Trophoblast cell (in vitro differentiated cells and primary cell): ENCODE measurements at regions not wholly inside any gene's neighbourhood (a gene's known extent, or its start where the extent isn't known, plus 50 kb on each side); places are given as distances from the start of the nearest gene placed in this dataset.

Source experiments
- DNase-seq, 2 donors: peaks; one replicate each; pipeline ENCODE4 v3.0.0-alpha.2; 2016
- H2AFZ ChIP-seq: 2 replicates; pipeline ENCODE4 v1.6.1; 2013; ENCODE audit warnings: low read length, moderate library complexity, mild to moderate bottlenecking; ENCODE audit not compliant: insufficient read depth, poor library complexity
- H2AK5ac ChIP-seq: 2 replicates; pipeline ENCODE4 v1.6.1; 2013; ENCODE audit warnings: mild to moderate bottlenecking, low read length
- H2BK120ac ChIP-seq: 2 replicates; pipeline ENCODE4 v1.6.1; 2013; ENCODE audit warnings: low read length, mild to moderate bottlenecking, moderate library complexity; ENCODE audit not compliant: insufficient read depth, poor library complexity
- H2BK12ac ChIP-seq: 2 replicates; pipeline ENCODE4 v1.6.1; 2013; ENCODE audit warnings: mild to moderate bottlenecking, low read length, moderate library complexity
- H2BK5ac ChIP-seq: 2 replicates; pipeline ENCODE4 v1.6.1; 2013; ENCODE audit warnings: low read length, low read depth, moderate library complexity, mild to moderate bottlenecking; ENCODE audit not compliant: poor library complexity
- H3K14ac ChIP-seq: 2 replicates; pipeline ENCODE4 v1.6.1; 2013; ENCODE audit warnings: mild to moderate bottlenecking, low read length
- H3K18ac ChIP-seq: 2 replicates; pipeline ENCODE4 v1.6.1; 2013; ENCODE audit warnings: mild to moderate bottlenecking, low read length
- H3K23ac ChIP-seq: 2 replicates; pipeline ENCODE4 v1.6.1; 2013; ENCODE audit warnings: low read length
- H3K27ac ChIP-seq: 2 replicates; pipeline ENCODE4 v1.5.1; 2013; ENCODE audit warnings: low read depth, mild to moderate bottlenecking, inconsistent platforms, low read length, moderate library complexity
- H3K27me3 ChIP-seq: 2 replicates; pipeline ENCODE4 v1.6.1; 2013; ENCODE audit warnings: inconsistent platforms, mild to moderate bottlenecking, low read length, moderate library complexity; ENCODE audit not compliant: insufficient read depth
- H3K36me3 ChIP-seq, 2 experiments: 1 replicate in 1 of 2; 2 replicates in 1 of 2; pipeline ENCODE4 v1.6.1; 2013; ENCODE audit warnings: low read length in 2 of 2, mild to moderate bottlenecking in 2 of 2, moderate library complexity in 1 of 2; ENCODE audit not compliant: insufficient read depth in 2 of 2, control insufficient read depth in 1 of 2
- H3K4ac ChIP-seq: 2 replicates; pipeline ENCODE4 v1.6.1; 2013; ENCODE audit warnings: low read depth, mild to moderate bottlenecking, low read length, moderate library complexity
- H3K4me1 ChIP-seq, 2 experiments: 1 replicate in 1 of 2; 2 replicates in 1 of 2; pipeline ENCODE4 v1.6.1; 2013; ENCODE audit warnings: low read length in 2 of 2, mild to moderate bottlenecking in 2 of 2, moderate library complexity in 1 of 2; ENCODE audit not compliant: insufficient read depth in 2 of 2, control insufficient read depth in 1 of 2
- H3K4me2 ChIP-seq: 2 replicates; pipeline ENCODE4 v1.6.1; 2013; ENCODE audit warnings: inconsistent platforms, mild to moderate bottlenecking, low read length, moderate library complexity
- H3K4me3 ChIP-seq: 2 replicates; pipeline ENCODE4 v1.5.1; 2013; ENCODE audit warnings: mild to moderate bottlenecking, low read depth, low read length, inconsistent platforms
- H3K79me1 ChIP-seq: one replicate; pipeline ENCODE4 v1.6.1; 2013; ENCODE audit warnings: low read length
- H3K79me2 ChIP-seq: 2 replicates; pipeline ENCODE4 v1.6.1; 2013; ENCODE audit warnings: low read length, mild to moderate bottlenecking; ENCODE audit not compliant: control insufficient read depth, insufficient read depth, poor library complexity
- H3K9ac ChIP-seq: 2 replicates; pipeline ENCODE4 v1.6.1; 2013; ENCODE audit warnings: mild to moderate bottlenecking, low read length
- H3K9me3 ChIP-seq: 2 replicates; pipeline ENCODE4 v1.6.1; 2013; ENCODE audit warnings: low read depth, mild to moderate bottlenecking, control low read depth, inconsistent platforms, low read length; ENCODE audit not compliant: insufficient read depth
- H4K12ac ChIP-seq: 2 replicates; pipeline ENCODE4 v1.6.1; 2013; ENCODE audit warnings: low read depth, mild to moderate bottlenecking, low read length, moderate library complexity
- H4K8ac ChIP-seq: 2 replicates; pipeline ENCODE4 v1.6.1; 2013; ENCODE audit warnings: low read depth, mild to moderate bottlenecking, low read length, moderate library complexity
- H4K91ac ChIP-seq: one replicate; pipeline ENCODE4 v1.6.1; 2013; ENCODE audit warnings: low read depth, mild to moderate bottlenecking, low read length, moderate library complexity
- WGBS: extraction: QIAGEN DNeasy Blood & Tissue Kit; methylation state at CpG from one replicate; pipeline ENCODE4 v1.1.7; 2013; ENCODE audit warnings: missing lambda C conversion rate; ENCODE audit not compliant: insufficient read length, insufficient coverage; ENCODE audit errors: extremely low coverage; 5-methylcytosine and 5-hydroxymethylcytosine counted together

DNA sequence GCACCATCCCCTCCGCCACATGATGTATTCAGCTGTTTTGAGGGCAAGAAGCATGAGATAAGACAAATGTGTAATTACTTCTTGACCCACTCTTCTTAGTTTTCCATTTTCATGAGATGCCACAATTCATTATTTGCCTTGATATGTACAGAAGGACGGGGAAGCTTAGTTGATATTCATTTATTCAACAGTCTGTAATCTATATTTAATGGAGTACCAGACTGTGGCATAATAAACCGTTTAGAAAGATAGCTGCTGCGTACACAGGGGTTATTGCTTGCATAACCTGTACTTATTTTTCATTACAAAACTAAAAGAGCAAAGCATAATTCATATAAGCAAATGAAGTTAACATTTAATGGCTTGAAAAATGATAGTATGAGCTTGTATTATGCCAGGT lies 466.4 kb upstream of the GYPC start:
- Histone ChIP-seq H3K79me1 (peaks cover 1% of the 10 kb centered on the region), H2BK5ac (no peak overlapping the region), H3K4ac (no peak overlapping the region), H2AK5ac (no peak overlapping the region), H4K91ac (no peak overlapping the region), H3K23ac (no peak overlapping the region), H3K36me3 (no peaks in the 10 kb centered on the region), H2AFZ (no peak overlapping the region), H3K79me2 (no peaks in the 10 kb centered on the region), H3K9me3 (no peaks in the 10 kb centered on the region), H2BK120ac (no peak overlapping the region), H4K12ac (no peak overlapping the region), H3K9ac (no peak overlapping the region), H3K4me3 (no peak overlapping the region), H3K27me3 (no peaks in the 10 kb centered on the region), H4K8ac (no peak overlapping the region), H3K4me1 (peaks cover 2 to 7% of the 10 kb centered on the region in 2 experiments), H3K18ac (no peak overlapping the region), H3K4me2 (no peak overlapping the region), H2BK12ac (no peak overlapping the region), H3K14ac (no peak overlapping the region), H3K27ac (no peak overlapping the region)
- DNase-seq, result no peak
- no CpG with 5 or more reads among the region's 4 CpGs for WGBS

DNA sequence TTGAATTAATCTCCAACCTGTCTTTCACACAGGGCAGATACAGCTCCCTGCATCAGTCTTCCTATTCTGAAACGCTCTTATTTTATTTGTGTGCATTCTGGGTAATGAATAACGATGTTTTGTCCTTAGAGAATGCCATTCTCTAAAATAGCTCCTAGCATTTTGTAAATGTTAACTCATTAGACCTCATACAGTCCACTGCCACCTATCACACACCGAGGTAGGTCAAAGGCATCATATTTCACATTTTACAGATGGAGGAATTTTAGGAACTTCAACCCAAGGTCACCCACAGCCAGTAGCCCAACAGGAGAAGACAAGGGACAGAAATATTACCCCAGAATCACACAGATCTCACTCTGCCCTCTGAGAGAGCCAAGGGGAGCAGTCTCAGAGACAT lies 455.4 kb upstream of the GYPC start:
- no peak overlapping the region for H3K4me2 ChIP-seq
- WGBS, result no CpG with 5 or more reads among the region's 3 CpGs
- no peaks in the 10 kb centered on the region for H3K36me3 ChIP-seq
- no peak overlapping the region for H2AK5ac ChIP-seq
- H4K91ac ChIP-seq, result no peak overlapping the region
- DNase-seq, result no peak
- H2AFZ ChIP-seq, result no peak overlapping the region
- no peak overlapping the region for H2BK120ac ChIP-seq
- no peaks in the 10 kb centered on the region for H3K79me1 ChIP-seq
- no peak overlapping the region for H3K23ac ChIP-seq
- no peak overlapping the region for H3K4ac ChIP-seq
- H4K12ac ChIP-seq, result no peak overlapping the region
- no peak overlapping the region for H3K27ac ChIP-seq
- H3K27me3 ChIP-seq, result no peaks in the 10 kb centered on the region
- H3K18ac ChIP-seq, result no peak overlapping the region
- no peaks in the 10 kb centered on the region for H3K79me2 ChIP-seq
- peaks cover 0 to 3% of the 10 kb centered on the region in 2 experiments for H3K4me1 ChIP-seq
- no peak overlapping the region for H3K9ac ChIP-seq
- H2BK12ac ChIP-seq, result no peak overlapping the region
- no peaks in the 10 kb centered on the region for H3K9me3 ChIP-seq
- H3K4me3 ChIP-seq, result no peak overlapping the region
- no peak overlapping the region for H3K14ac ChIP-seq
- H2BK5ac ChIP-seq, result no peak overlapping the region
- no peak overlapping the region for H4K8ac ChIP-seq

DNA sequence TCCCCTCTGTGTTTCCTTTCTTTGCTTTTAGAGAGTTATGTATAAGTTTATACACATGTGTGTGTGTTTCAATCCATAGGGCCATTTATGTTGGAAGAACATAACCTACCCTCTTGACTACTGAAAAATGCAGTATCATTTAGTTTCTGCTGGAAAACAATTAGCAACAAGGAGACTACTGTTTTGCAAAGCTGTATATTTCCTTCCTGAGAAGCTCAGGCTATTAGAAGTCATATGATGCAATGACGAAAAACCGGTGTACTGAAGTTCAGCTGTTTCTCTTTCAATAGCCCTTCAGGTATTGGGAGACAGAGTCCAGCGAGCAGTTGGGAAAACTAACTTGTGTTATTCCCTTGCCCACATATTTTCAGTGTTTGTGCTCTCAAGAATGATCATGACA lies 447.7 kb upstream of the GYPC start:
- Histone ChIP-seq H4K8ac (no peak overlapping the region), H4K91ac (no peak overlapping the region), H2AK5ac (no peak overlapping the region), H3K79me1 (no peaks in the 10 kb centered on the region), H3K27ac (no peak overlapping the region), H2AFZ (no peak overlapping the region), H2BK12ac (no peak overlapping the region), H3K4me2 (no peak overlapping the region), H2BK120ac (no peak overlapping the region), H3K4ac (no peak overlapping the region), H3K4me3 (no peak overlapping the region), H2BK5ac (no peak overlapping the region), H3K9ac (no peak overlapping the region), H4K12ac (no peak overlapping the region), H3K23ac (no peak overlapping the region), H3K18ac (no peak overlapping the region), H3K36me3 (no peaks in the 10 kb centered on the region), H3K27me3 (no peaks in the 10 kb centered on the region), H3K14ac (no peak overlapping the region), H3K9me3 (no peaks in the 10 kb centered on the region), H3K4me1 (no peaks in the 10 kb centered on the region), H3K79me2 (no peaks in the 10 kb centered on the region)
- DNase-seq, result no peak
- WGBS, result no CpG with 5 or more reads among the region's 3 CpGs

DNA sequence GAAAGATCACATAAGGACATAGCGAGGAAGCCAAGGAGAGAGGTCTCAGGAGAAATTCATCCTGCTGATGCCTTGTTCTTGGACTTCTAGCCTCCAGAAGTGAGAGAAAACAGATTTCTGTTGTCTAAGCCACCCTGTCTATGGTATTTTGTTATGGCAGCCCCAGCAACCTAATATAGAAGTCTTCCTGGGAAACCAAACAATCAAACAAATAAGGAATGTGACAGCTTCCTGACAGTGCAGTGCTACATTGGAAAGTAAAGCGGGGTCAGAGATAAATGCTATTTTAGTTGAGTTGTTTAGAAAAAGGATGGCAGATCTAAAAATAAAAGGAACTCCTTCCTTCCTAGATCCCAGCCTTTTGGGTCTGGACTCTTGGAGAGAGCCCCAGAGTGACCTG lies 443.2 kb upstream of the GYPC start:
- H4K12ac ChIP-seq, result no peak overlapping the region
- no peak overlapping the region for H2BK12ac ChIP-seq
- H2BK120ac ChIP-seq, result no peak overlapping the region
- DNase-seq, result no peak
- no peaks in the 10 kb centered on the region for H3K27me3 ChIP-seq
- H3K36me3 ChIP-seq, result no peaks in the 10 kb centered on the region
- H2BK5ac ChIP-seq, result no peak overlapping the region
- H3K27ac ChIP-seq, result no peak overlapping the region
- no peak overlapping the region for H3K14ac ChIP-seq
- no peak overlapping the region for H3K23ac ChIP-seq
- no peak overlapping the region for H2AFZ ChIP-seq
- H3K4me1 ChIP-seq, result no peaks in the 10 kb centered on the region
- no CpG with 5 or more reads among the region's 2 CpGs for WGBS
- no peaks in the 10 kb centered on the region for H3K79me2 ChIP-seq
- H4K91ac ChIP-seq, result no peak overlapping the region
- H2AK5ac ChIP-seq, result no peak overlapping the region
- no peak overlapping the region for H3K9ac ChIP-seq
- H3K79me1 ChIP-seq, result no peaks in the 10 kb centered on the region
- H3K9me3 ChIP-seq, result no peaks in the 10 kb centered on the region
- no peak overlapping the region for H3K4me3 ChIP-seq
- H3K4me2 ChIP-seq, result no peak overlapping the region
- H4K8ac ChIP-seq, result no peak overlapping the region
- no peak overlapping the region for H3K4ac ChIP-seq
- H3K18ac ChIP-seq, result no peak overlapping the region
